Mesendoderm (in vitro differentiated cells): ENCODE measurements at regions not wholly inside any gene's neighbourhood (a gene's known extent, or its start where the extent isn't known, plus 50 kb on each side); places are given as distances from the start of the nearest gene placed in this dataset.
"Not testable (repeated sequence)": the region's sequence is repeated elsewhere in the genome, so short reads cannot be mapped to it uniquely, and the experiment has no call there.

Source experiments
- DNase-seq: peaks from one replicate; pipeline ENCODE4 v3.0.0; 2013
- H2AK5ac ChIP-seq: 2 replicates; pipeline ENCODE4 v1.6.1; 2013; ENCODE audit warnings: low read length, inconsistent platforms
- H2BK120ac ChIP-seq: 2 replicates; pipeline ENCODE4 v1.6.1; 2013; ENCODE audit warnings: low read depth, mild to moderate bottlenecking, low read length, moderate library complexity, mixed read lengths
- H2BK15ac ChIP-seq: replicated peaks from 2 replicates; pipeline ENCODE4 v1.6.1; 2013; ENCODE audit warnings: low read depth, mild to moderate bottlenecking, moderate library complexity
- H2BK5ac ChIP-seq: 2 replicates; pipeline ENCODE4 v1.6.1; 2013; ENCODE audit warnings: low read length, inconsistent platforms
- H3K18ac ChIP-seq: 2 replicates; pipeline ENCODE4 v1.6.1; 2013; ENCODE audit warnings: mild to moderate bottlenecking, low read length, mixed read lengths
- H3K23ac ChIP-seq: one replicate; pipeline ENCODE4 v1.6.1; 2013; ENCODE audit warnings: low read length
- H3K27ac ChIP-seq: 2 replicates; pipeline ENCODE4 v1.5.1; 2013; ENCODE audit warnings: low read depth, mild to moderate bottlenecking, inconsistent platforms, low read length, moderate library complexity
- H3K27me3 ChIP-seq: 2 replicates; pipeline ENCODE4 v1.6.1; 2013; ENCODE audit warnings: low read length, control low read depth, mild to moderate bottlenecking, inconsistent platforms; ENCODE audit not compliant: insufficient read depth, poor library complexity
- H3K36me3 ChIP-seq: 2 replicates; pipeline ENCODE4 v1.6.1; 2013; ENCODE audit warnings: low read length, inconsistent platforms; ENCODE audit not compliant: control insufficient read depth, insufficient read depth
- H3K4ac ChIP-seq: one replicate; pipeline ENCODE4 v1.6.1; 2013; ENCODE audit warnings: low read depth, mild to moderate bottlenecking, low read length, moderate library complexity
- H3K4me1 ChIP-seq: 2 replicates; pipeline ENCODE4 v1.6.1; 2013; ENCODE audit warnings: low read depth, low read length, inconsistent platforms; ENCODE audit not compliant: control insufficient read depth
- H3K4me2 ChIP-seq: 2 replicates; pipeline ENCODE4 v1.6.1; 2013; ENCODE audit warnings: low read length
- H3K4me3 ChIP-seq: 2 replicates; pipeline ENCODE4 v1.5.1; 2013; ENCODE audit warnings: mild to moderate bottlenecking, low read length
- H3K56ac ChIP-seq: one replicate; pipeline ENCODE4 v1.6.1; 2013; ENCODE audit warnings: low read length
- H3K79me1 ChIP-seq: 2 replicates; pipeline ENCODE4 v1.6.1; 2013; ENCODE audit warnings: low read length, inconsistent platforms
- H3K79me2 ChIP-seq: 2 replicates; pipeline ENCODE4 v1.6.1; 2013; ENCODE audit warnings: mild to moderate bottlenecking, low read length; ENCODE audit not compliant: control insufficient read depth, insufficient read depth
- H3K9ac ChIP-seq: 2 replicates; pipeline ENCODE4 v1.6.1; 2013; ENCODE audit warnings: low read length, inconsistent platforms
- H4K5ac ChIP-seq: one replicate; pipeline ENCODE4 v1.6.1; 2013; ENCODE audit warnings: low read length
- H4K8ac ChIP-seq: one replicate; pipeline ENCODE4 v1.6.1; 2013; ENCODE audit warnings: low read depth, mild to moderate bottlenecking, control low read depth, low read length, moderate library complexity
- WGBS: extraction: QIAGEN DNeasy Blood & Tissue Kit; methylation state at CpG from one replicate; pipeline ENCODE4 v1.1.7; 2013; ENCODE audit warnings: low lambda C conversion rate, missing lambda C conversion rate; ENCODE audit not compliant: insufficient coverage; ENCODE audit errors: extremely low coverage; 5-methylcytosine and 5-hydroxymethylcytosine counted together

DNA sequence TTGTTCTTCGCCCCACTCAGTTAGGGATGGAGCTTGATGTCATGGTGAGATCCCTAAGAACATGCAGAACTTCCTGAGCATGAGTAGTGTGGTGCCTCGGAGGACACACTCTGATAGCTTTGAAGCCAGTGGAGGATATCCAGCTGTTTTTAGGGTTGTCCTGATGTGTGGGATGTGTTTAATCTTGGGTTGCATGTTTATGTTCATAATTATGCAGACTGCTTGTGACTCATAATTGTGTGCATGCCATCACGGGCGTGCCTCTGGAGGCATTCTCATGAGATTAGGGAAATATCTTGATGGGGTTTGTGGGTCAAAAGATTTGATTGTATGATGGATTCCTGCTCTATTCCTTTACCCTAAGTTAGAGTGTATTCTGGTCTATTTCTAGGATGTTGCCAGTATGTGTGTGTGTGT, 267.4 kb upstream of the PELI2 start:
- no peak overlapping the region for H3K4ac ChIP-seq
- H3K4me1 ChIP-seq = no peaks in the 10 kb centered on the region
- H3K18ac ChIP-seq = no peak overlapping the region
- no peak overlapping the region for H3K23ac ChIP-seq
- H3K56ac ChIP-seq = no peak overlapping the region
- H3K36me3 ChIP-seq = no peaks in the 10 kb centered on the region
- H3K27me3 ChIP-seq = no peaks in the 10 kb centered on the region
- H2AK5ac ChIP-seq = no peak overlapping the region
- no peak overlapping the region for H3K27ac ChIP-seq
- no peaks in the 10 kb centered on the region for H3K79me2 ChIP-seq
- no peak overlapping the region for H4K5ac ChIP-seq
- no peak overlapping the region for H3K4me2 ChIP-seq
- no peaks in the 10 kb centered on the region for H3K79me1 ChIP-seq
- no peak overlapping the region for H2BK15ac ChIP-seq
- no peak overlapping the region for H2BK5ac ChIP-seq
- H2BK120ac ChIP-seq = no peak overlapping the region
- H4K8ac ChIP-seq = no peak overlapping the region
- no peak overlapping the region for H3K4me3 ChIP-seq
- no peak for DNase-seq
- WGBS = no CpG with 5 or more reads among the region's 4 CpGs
- H3K9ac ChIP-seq = no peak overlapping the region

GRCh38 chr14:55851301-55851700, 266.9 kb upstream of the PELI2 start:
- Histone ChIP-seq H3K79me1 (no peaks in the 10 kb centered on the region), H4K5ac (no peak overlapping the region), H3K56ac (no peak overlapping the region), H3K9ac (no peak overlapping the region), H3K4me3 (no peak overlapping the region), H3K23ac (no peak overlapping the region), H2BK15ac (no peak overlapping the region), H3K27me3 (no peaks in the 10 kb centered on the region), H3K18ac (no peak overlapping the region), H3K79me2 (no peaks in the 10 kb centered on the region), H3K4me2 (no peak overlapping the region), H3K27ac (no peak overlapping the region), H3K36me3 (no peaks in the 10 kb centered on the region), H3K4me1 (no peaks in the 10 kb centered on the region), H3K4ac (no peak overlapping the region), H2BK5ac (no peak overlapping the region), H4K8ac (no peak overlapping the region), H2BK120ac (no peak overlapping the region), H2AK5ac (no peak overlapping the region)
- peak; percentile 60 for DNase-seq
- WGBS = no CpG with 5 or more reads among the region's 2 CpGs

DNA sequence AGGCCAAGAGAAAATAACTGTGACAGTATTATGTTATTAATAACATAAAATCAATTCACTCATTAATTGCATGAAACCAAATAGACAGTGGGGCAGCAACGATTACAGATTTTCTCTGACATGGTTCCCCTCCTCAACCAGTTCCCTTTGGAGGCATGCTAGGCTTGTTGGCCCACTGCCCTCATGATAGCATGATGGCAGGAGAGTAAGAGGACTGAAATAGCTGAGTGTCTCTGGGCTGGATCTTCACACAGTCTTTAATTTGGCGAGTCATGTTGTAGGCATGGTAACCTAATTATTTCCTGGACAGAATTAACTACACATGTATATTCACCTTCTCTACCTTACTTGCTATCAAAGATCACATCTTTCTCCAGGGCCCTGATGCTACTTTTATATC, 266.2 kb upstream of the PELI2 start:
- Histone ChIP-seq H3K9ac (no peak overlapping the region), H2BK5ac (no peak overlapping the region), H3K4me1 (no peaks in the 10 kb centered on the region), H3K4ac (no peak overlapping the region), H3K4me3 (no peak overlapping the region), H2BK120ac (no peak overlapping the region), H4K8ac (no peak overlapping the region), H2BK15ac (no peak overlapping the region), H3K36me3 (no peaks in the 10 kb centered on the region), H3K4me2 (no peak overlapping the region), H3K79me1 (no peaks in the 10 kb centered on the region), H3K27ac (no peak overlapping the region), H3K79me2 (no peaks in the 10 kb centered on the region), H3K23ac (no peak overlapping the region), H3K27me3 (no peaks in the 10 kb centered on the region), H3K18ac (no peak overlapping the region), H3K56ac (no peak overlapping the region), H2AK5ac (no peak overlapping the region), H4K5ac (no peak overlapping the region)
- DNase-seq = no peak
- no CpG with 5 or more reads among the region's 2 CpGs for WGBS

GRCh38 chr14:55855751-55856150, 262.5 kb upstream of the PELI2 start:
- DNase-seq = no peak
- no peaks in the 10 kb centered on the region for H3K79me2 ChIP-seq
- H3K4me1 ChIP-seq = no peaks in the 10 kb centered on the region

GRCh38 chr14:55858604-55859003, 259.6 kb upstream of the PELI2 start:
- H2BK120ac ChIP-seq = no peak overlapping the region
- H3K56ac ChIP-seq = no peak overlapping the region
- no peak overlapping the region for H3K18ac ChIP-seq
- H3K23ac ChIP-seq = no peak overlapping the region
- H3K36me3 ChIP-seq = no peaks in the 10 kb centered on the region
- H3K4me1 ChIP-seq = no peaks in the 10 kb centered on the region
- no peak overlapping the region for H3K9ac ChIP-seq
- no peak overlapping the region for H3K4ac ChIP-seq
- H3K27me3 ChIP-seq = no peaks in the 10 kb centered on the region
- H3K4me3 ChIP-seq = no peak overlapping the region
- no CpG with 5 or more reads among the region's 2 CpGs for WGBS
- H2AK5ac ChIP-seq = no peak overlapping the region
- H2BK15ac ChIP-seq = no peak overlapping the region
- H3K79me1 ChIP-seq = no peaks in the 10 kb centered on the region
- no peak overlapping the region for H3K27ac ChIP-seq
- H3K4me2 ChIP-seq = no peak overlapping the region
- H4K5ac ChIP-seq = no peak overlapping the region
- no peak for DNase-seq
- no peak overlapping the region for H2BK5ac ChIP-seq
- no peak overlapping the region for H4K8ac ChIP-seq
- H3K79me2 ChIP-seq = no peaks in the 10 kb centered on the region

More at GRCh38 chr14:55855751-55856150, 262.5 kb upstream of the PELI2 start:
- no peak overlapping the region for H2BK120ac ChIP-seq
- no peak overlapping the region for H2AK5ac ChIP-seq
- H4K8ac ChIP-seq = no peak overlapping the region
- no peak overlapping the region for H3K4me2 ChIP-seq
- no peak overlapping the region for H3K23ac ChIP-seq
- H3K4ac ChIP-seq = no peak overlapping the region
- no peaks in the 10 kb centered on the region for H3K36me3 ChIP-seq
- no peak overlapping the region for H3K4me3 ChIP-seq
- no peaks in the 10 kb centered on the region for H3K27me3 ChIP-seq
- no CpG with 5 or more reads among the region's 2 CpGs for WGBS
- H3K56ac ChIP-seq = no peak overlapping the region
- no peaks in the 10 kb centered on the region for H3K79me1 ChIP-seq
- no peak overlapping the region for H3K9ac ChIP-seq
- H4K5ac ChIP-seq = no peak overlapping the region
- H2BK15ac ChIP-seq = no peak overlapping the region
- no peak overlapping the region for H2BK5ac ChIP-seq
- H3K18ac ChIP-seq = no peak overlapping the region
- H3K27ac ChIP-seq = no peak overlapping the region

DNA sequence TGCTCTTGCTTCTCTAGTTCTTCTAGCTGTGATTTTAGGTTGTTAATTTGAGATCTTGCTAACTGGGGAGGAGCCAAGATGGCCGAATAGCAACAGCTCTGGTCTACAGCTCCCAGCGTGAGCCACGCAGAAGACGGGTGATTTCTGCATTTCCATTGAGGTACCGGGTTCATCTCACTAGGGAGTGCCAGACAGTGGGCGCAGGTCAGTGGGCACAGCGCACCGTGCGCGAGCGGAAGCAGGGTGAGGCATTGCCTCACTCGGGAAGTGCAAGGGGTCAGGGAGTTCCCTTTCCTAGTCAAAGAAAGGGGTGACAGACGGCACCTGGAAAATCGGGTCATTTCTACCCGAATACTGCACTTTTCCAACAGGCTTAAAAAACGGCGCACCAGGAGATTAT, 256.6 kb upstream of the PELI2 start:
- not testable (repeated sequence) for H3K23ac ChIP-seq, H3K9ac ChIP-seq, H3K4ac ChIP-seq, H3K79me1 ChIP-seq, H3K27me3 ChIP-seq, H3K36me3 ChIP-seq, H3K56ac ChIP-seq, H3K79me2 ChIP-seq, H3K4me2 ChIP-seq, H4K5ac ChIP-seq, H4K8ac ChIP-seq, H3K4me3 ChIP-seq, H2BK15ac ChIP-seq, H2AK5ac ChIP-seq, H3K27ac ChIP-seq, DNase-seq, H3K18ac ChIP-seq, H2BK5ac ChIP-seq, H3K4me1 ChIP-seq, H2BK120ac ChIP-seq
- WGBS = no CpG with 5 or more reads among the region's 17 CpGs
